HEK293 (cell line): ENCODE measurements at regions not wholly inside any gene's neighbourhood (a gene's known extent, or its start where the extent isn't known, plus 50 kb on each side); places are given as distances from the start of the nearest gene placed in this dataset.
A peak's percentile ranks its signal among the peaks of the same experiment; 100 is the strongest.

Source experiments
- CTCF ChIA-PET: fragments of 350-600 bp; formaldehyde crosslinking; extraction: SDS; loops from one replicate; lab custom pipeline; 2021; ENCODE audit warnings: antibody characterized with exemption; lab: Yijun Ruan, JAX
- POLR2A ChIA-PET: fragments of 300-600 bp; formaldehyde crosslinking; extraction: SDS; loops from one replicate; lab custom pipeline; 2020; ENCODE audit warnings: antibody characterized with exemption, inconsistent platforms; lab: Yijun Ruan, JAX
- H3K27ac ChIP-seq: fragments of 200-500 bp; sonication (Bioruptor generic); 2 replicates; pipeline ENCODE4 v1.5.1; 2014; ENCODE audit warnings: low read depth, low read length, control low read depth, inconsistent platforms; ENCODE audit errors: extremely low read depth
- H3K36me3 ChIP-seq, 2 experiments: fragments of 200-500 bp in 1 of 2; sonication (Bioruptor generic) in 1 of 2; 1 replicate in 1 of 2; 2 replicates in 1 of 2; pipeline ENCODE4 v1.5.1; 2014 to 2017; ENCODE audit warnings: inconsistent platforms in 2 of 2, low read length in 2 of 2; ENCODE audit not compliant: control insufficient read depth in 2 of 2, insufficient read depth in 1 of 2
- H3K4me1 ChIP-seq: fragments of 200-500 bp; sonication (Bioruptor generic); 2 replicates; pipeline ENCODE4 v1.5.1; 2014; ENCODE audit warnings: mild to moderate bottlenecking, low read length, inconsistent platforms; ENCODE audit not compliant: control insufficient read depth, insufficient read depth
- H3K4me3 ChIP-seq: 2 replicates; pipeline ENCODE4 v1.5.1; 2011; ENCODE audit warnings: low read depth, mild to moderate bottlenecking, control low read depth, low read length, moderate library complexity
- H3K9me3 ChIP-seq: fragments of 200-500 bp; sonication (Bioruptor generic); 2 replicates; pipeline ENCODE4 v1.5.1; 2014; ENCODE audit warnings: low read depth, low read length, inconsistent platforms; ENCODE audit not compliant: control insufficient read depth, insufficient read depth
- EGR2 ChIP-seq: fragments of 450-650 bp; formaldehyde crosslinking; IDR thresholded peaks from 2 replicates; pipeline ENCODE4 v1.5.1; 2016; ENCODE audit warnings: low read depth, missing biosample characterization, missing genetic modification characterization
- KLF10 ChIP-seq: fragments of 450-650 bp; IDR thresholded peaks from 2 replicates; pipeline ENCODE4 v1.5.1; 2018; ENCODE audit warnings: missing biosample characterization, mild to moderate bottlenecking, missing genetic modification characterization
- KLF7 ChIP-seq: fragments of 450-650 bp; formaldehyde crosslinking; IDR thresholded peaks from 2 replicates; pipeline ENCODE4 v1.5.1; 2016; ENCODE audit warnings: missing biosample characterization, missing genetic modification characterization, borderline replicate concordance
- SALL2 ChIP-seq: fragments of 450-650 bp; formaldehyde crosslinking; IDR thresholded peaks from 2 replicates; pipeline ENCODE4 v1.5.0; 2017; ENCODE audit warnings: missing biosample characterization, mild to moderate bottlenecking, missing genetic modification characterization, borderline replicate concordance
- SP3 ChIP-seq: fragments of 450-650 bp; formaldehyde crosslinking; IDR thresholded peaks from 2 replicates; pipeline ENCODE4 v1.5.1; 2016; ENCODE audit warnings: missing biosample characterization, missing genetic modification characterization
- ZFP69B ChIP-seq: fragments of 450-650 bp; formaldehyde crosslinking; IDR thresholded peaks from 2 replicates; pipeline ENCODE4 v1.5.1; 2016; ENCODE audit warnings: missing biosample characterization, missing genetic modification characterization
- ZNF114 ChIP-seq: fragments of 450-650 bp; formaldehyde crosslinking; IDR thresholded peaks from 2 replicates; pipeline ENCODE4 v1.5.0; 2017; ENCODE audit warnings: missing biosample characterization, missing genetic modification characterization
- ZNF140 ChIP-seq: fragments of 450-650 bp; formaldehyde crosslinking; IDR thresholded peaks from 2 replicates; pipeline ENCODE4 v1.5.1; 2016; ENCODE audit warnings: missing biosample characterization, missing genetic modification characterization
- ZNF350 ChIP-seq: fragments of 450-650 bp; formaldehyde crosslinking; IDR thresholded peaks from 2 replicates; pipeline ENCODE4 v1.5.0; 2017; ENCODE audit warnings: missing biosample characterization, mild to moderate bottlenecking, missing genetic modification characterization
- ZNF362 ChIP-seq: fragments of 450-650 bp; formaldehyde crosslinking; IDR thresholded peaks from 2 replicates; pipeline ENCODE4 v1.5.1; 2016; ENCODE audit warnings: missing biosample characterization, missing genetic modification characterization
- ZNF416 ChIP-seq: fragments of 450-650 bp; formaldehyde crosslinking; IDR thresholded peaks from 2 replicates; pipeline ENCODE4 v1.5.1; 2016; ENCODE audit warnings: missing biosample characterization, missing genetic modification characterization
- ZNF501 ChIP-seq: fragments of 450-650 bp; formaldehyde crosslinking; IDR thresholded peaks from 2 replicates; pipeline ENCODE4 v1.5.1; 2016; ENCODE audit warnings: missing biosample characterization, missing genetic modification characterization
- ZNF544 ChIP-seq: fragments of 450-650 bp; formaldehyde crosslinking; IDR thresholded peaks from 2 replicates; pipeline ENCODE4 v1.5.0; 2017; ENCODE audit warnings: missing biosample characterization, missing genetic modification characterization
- ZNF548 ChIP-seq: fragments of 450-650 bp; formaldehyde crosslinking; IDR thresholded peaks from 2 replicates; pipeline ENCODE4 v1.5.1; 2016; ENCODE audit warnings: missing biosample characterization, missing genetic modification characterization
- ZNF580 ChIP-seq: fragments of 450-650 bp; formaldehyde crosslinking; IDR thresholded peaks from 2 replicates; pipeline ENCODE4 v1.5.1; 2016; ENCODE audit warnings: missing biosample characterization, missing genetic modification characterization
- ZNF585B ChIP-seq: fragments of 450-650 bp; formaldehyde crosslinking; IDR thresholded peaks from 2 replicates; pipeline ENCODE4 v1.5.1; 2016; ENCODE audit warnings: missing biosample characterization, missing genetic modification characterization
- ZNF654 ChIP-seq: fragments of 450-650 bp; formaldehyde crosslinking; IDR thresholded peaks from 2 replicates; pipeline ENCODE4 v1.5.1; 2016; ENCODE audit warnings: low read depth, missing biosample characterization, missing genetic modification characterization
- ZNF785 ChIP-seq: fragments of 450-650 bp; formaldehyde crosslinking; IDR thresholded peaks from 2 replicates; pipeline ENCODE4 v1.5.1; 2016; ENCODE audit warnings: missing biosample characterization, missing genetic modification characterization
- ZSCAN18 ChIP-seq: fragments of 450-650 bp; formaldehyde crosslinking; IDR thresholded peaks from 2 replicates; pipeline ENCODE4 v1.5.1; 2016; ENCODE audit warnings: missing biosample characterization, missing genetic modification characterization
- TF ChIP-seq, protein P1 (sequence below): fragments of 450-650 bp; formaldehyde crosslinking; IDR thresholded peaks from 2 replicates; pipeline ENCODE4 v1.5.1; 2016; ENCODE audit warnings: missing biosample characterization, missing genetic modification characterization

- H3K27ac ChIP-seq: no peak overlapping the region
- H3K9me3 ChIP-seq: no peaks in the 10 kb centered on the region
- H3K4me3 ChIP-seq: no peak overlapping the region
- H3K4me1 ChIP-seq: peaks cover 3% of the 10 kb centered on the region; the same call in 1 of the 2 replicates
- H3K36me3 ChIP-seq: no peaks in the 10 kb centered on the region
- ChIA-PET POLR2A (interaction anchor here (0.6 kb wide), 1 partner anchor 304 kb away, joined by 3 read pairs; no protein-coding TSS in a partner anchor), CTCF (no interaction called here)
- TF ChIP-seq ZNF416 (tag by site-specific recombination) (no peak), ZNF544 (tag by site-specific recombination) (no peak), ZNF654 (no peak), SALL2 (no peak), ZNF140 (tag by site-specific recombination) (no peak), ZNF548 (tag by site-specific recombination) (no peak), ZNF785 (tag by site-specific recombination) (no peak), ZFP69B (no peak), KLF10 (tag by site-specific recombination) (no peak), ZNF362 (no peak), ZNF114 (tag by site-specific recombination) (no peak), ZNF585B (tag by site-specific recombination) (no peak), ZNF580 (tag by site-specific recombination) (no peak), SP3 (tag by site-specific recombination) (no peak), KLF7 (tag by site-specific recombination) (no peak), ZNF501 (tag by site-specific recombination) (no peak), ZNF350 (tag by site-specific recombination) (no peak), ZSCAN18 (tag by site-specific recombination) (no peak)
- TF ChIP-seq, protein P1, sequence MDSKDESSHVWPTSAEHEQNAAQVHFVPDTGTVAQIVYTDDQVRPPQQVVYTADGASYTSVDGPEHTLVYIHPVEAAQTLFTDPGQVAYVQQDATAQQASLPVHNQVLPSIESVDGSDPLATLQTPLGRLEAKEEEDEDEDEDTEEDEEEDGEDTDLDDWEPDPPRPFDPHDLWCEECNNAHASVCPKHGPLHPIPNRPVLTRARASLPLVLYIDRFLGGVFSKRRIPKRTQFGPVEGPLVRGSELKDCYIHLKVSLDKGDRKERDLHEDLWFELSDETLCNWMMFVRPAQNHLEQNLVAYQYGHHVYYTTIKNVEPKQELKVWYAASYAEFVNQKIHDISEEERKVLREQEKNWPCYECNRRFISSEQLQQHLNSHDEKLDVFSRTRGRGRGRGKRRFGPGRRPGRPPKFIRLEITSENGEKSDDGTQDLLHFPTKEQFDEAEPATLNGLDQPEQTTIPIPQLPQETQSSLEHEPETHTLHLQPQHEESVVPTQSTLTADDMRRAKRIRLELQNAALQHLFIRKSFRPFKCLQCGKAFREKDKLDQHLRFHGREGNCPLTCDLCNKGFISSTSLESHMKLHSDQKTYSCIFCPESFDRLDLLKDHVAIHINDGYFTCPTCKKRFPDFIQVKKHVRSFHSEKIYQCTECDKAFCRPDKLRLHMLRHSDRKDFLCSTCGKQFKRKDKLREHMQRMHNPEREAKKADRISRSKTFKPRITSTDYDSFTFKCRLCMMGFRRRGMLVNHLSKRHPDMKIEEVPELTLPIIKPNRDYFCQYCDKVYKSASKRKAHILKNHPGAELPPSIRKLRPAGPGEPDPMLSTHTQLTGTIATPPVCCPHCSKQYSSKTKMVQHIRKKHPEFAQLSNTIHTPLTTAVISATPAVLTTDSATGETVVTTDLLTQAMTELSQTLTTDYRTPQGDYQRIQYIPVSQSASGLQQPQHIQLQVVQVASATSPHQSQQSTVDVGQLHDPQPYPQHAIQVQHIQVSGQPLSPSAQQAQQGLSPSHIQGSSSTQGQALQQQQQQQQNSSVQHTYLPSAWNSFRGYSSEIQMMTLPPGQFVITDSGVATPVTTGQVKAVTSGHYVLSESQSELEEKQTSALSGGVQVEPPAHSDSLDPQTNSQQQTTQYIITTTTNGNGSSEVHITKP: no peak
Measured at GRCh38 chr16:50864386-50864785, 122.5 kb downstream of the CYLD start.

DNA sequence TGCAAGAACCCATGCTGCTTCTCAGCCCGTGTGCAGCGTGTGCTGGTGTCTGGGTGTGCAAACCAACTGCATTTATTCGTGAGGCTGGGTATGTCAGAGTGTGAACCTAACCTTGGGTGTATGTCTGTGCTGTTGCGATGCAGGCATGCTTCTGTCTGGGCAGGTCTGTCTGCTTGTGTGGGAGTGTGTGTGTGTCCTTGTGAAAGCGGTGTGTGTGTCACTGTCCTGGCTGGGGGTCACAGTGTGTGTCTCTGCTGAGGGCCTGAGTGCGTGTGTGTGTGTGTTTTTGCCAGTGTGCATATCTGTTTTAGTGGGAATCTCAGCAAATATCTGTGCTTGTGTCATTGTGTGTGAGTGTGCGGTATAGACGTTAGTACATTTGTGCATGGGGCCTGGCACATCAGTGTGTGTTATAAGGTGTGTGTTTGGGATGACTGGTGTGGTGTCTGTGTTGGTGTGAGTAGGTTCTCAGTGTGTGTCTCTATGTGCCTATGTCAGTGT, 121.8 kb downstream of the CYLD start:
- Histone ChIP-seq H3K4me1 (peaks cover 3% of the 10 kb centered on the region; the same call in 1 of the 2 replicates), H3K4me3 (no peak overlapping the region), H3K9me3 (no peaks in the 10 kb centered on the region), H3K27ac (no peak overlapping the region), H3K36me3 (no peaks in the 10 kb centered on the region)
- CTCF ChIA-PET: no interaction called here
- TF ChIP-seq SALL2 (no peak), EGR2 (0 out of 2 replicates have a peak, but pooled peaks have one; percentile 8)
- POLR2A ChIA-PET: interaction anchor here (0.5 kb wide), 1 partner anchor 16 kb away, joined by 9 read pairs; no protein-coding TSS in a partner anchor
